GM18505 (cell line): ENCODE measurements at regions not wholly inside any gene's neighbourhood (a gene's known extent, or its start where the extent isn't known, plus 50 kb on each side); places are given as distances from the start of the nearest gene placed in this dataset.

Source experiments
- ATAC-seq: cut with Tn5 transposase; IDR thresholded peaks from one replicate; pipeline ENCODE4 v1.9.1; 2021; ENCODE audit not compliant: unreplicated experiment
- POLR2A ChIP-seq: IDR thresholded peaks from 4 replicates; pipeline ENCODE4 v1.6.1; 2011; ENCODE audit warnings: borderline replicate concordance; ENCODE audit not compliant: insufficient read depth, insufficient read length; ENCODE audit errors: extremely low read depth

DNA sequence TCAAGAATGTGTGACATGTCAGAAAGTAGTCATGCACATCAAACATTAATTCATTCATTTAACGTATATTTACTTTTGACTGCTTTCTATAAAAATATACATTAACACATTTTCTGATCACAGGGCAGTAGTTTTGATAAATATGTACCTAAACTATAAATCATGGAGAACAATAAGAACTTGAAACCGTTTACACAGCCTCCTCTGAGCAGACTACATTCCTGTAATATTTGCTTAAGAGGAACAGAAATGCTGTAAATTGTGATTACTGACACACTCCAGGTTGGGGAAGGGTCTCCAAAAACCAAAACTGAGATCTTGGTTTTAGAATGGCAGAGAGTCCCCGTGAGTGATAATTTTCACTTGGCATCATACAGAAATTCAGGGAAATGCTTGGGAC is 120.7 kb upstream of the PPARGC1A start:
- ATAC-seq = no peak

DNA sequence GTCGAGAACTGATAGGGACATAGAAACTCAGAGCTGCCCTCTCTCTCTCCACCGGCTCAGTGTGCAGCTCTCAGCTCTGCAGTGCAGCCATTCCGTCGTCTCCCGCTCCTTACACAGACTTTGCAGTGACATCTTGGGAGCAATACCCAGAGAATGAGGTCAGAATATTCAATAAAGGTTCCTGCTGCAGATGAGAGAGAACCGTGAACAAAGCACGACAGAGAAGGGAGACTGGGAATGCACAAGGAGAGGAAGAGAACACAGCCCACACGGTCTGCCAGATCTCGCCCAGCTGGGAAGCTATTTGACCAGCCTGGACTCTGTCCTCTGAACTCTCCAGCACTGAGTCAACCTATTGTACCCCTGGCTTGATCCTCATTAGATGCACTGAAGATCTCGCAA is 118.0 kb upstream of the PPARGC1A start:
- ATAC-seq = no peak
- TF ChIP-seq POLR2A = no peak

More for the DNA sequence above, 120.7 kb upstream of the PPARGC1A start:
- no peak for TF ChIP-seq POLR2A

DNA sequence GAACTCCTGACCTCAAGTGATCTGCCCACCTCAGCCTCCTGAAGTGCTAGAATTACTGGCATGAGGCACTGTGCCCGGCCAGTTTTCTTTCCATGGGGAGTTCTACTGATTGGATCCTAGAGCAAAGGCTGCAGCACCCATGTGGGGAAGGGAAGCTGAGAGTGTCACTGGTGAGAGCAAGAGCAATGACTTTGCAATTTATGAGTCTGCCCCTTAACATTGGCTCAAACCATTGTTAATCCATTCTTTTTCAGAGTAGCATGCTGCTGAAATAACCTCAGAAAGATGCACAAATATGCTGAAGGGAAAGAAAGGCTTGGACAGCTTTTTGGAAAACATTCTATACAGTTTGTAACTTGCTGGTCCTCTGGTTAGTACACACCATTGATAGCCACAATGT is 116.4 kb upstream of the PPARGC1A start:
- no peak for TF ChIP-seq POLR2A
- no peak for ATAC-seq

DNA sequence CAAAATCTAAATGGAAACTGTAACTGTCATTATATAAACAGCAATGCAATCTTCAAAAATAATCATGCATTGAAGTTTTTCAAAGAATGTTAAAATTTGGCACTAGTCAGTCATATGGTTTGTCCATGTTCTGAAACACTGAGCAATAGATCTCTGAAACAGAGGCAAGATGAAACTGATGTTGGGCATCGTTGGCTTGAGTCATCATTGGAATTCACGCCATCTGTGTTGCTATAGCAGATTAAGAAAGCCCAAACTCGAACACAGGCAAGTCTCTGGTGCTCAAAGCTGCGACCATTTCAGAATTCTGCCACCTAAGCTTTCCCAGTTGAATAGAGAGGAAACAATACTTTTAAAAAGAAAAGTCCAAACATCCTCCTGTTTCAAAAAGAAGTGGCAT is 114.1 kb upstream of the PPARGC1A start:
- ATAC-seq = no peak

GRCh38 chr4:24003496-24003895 is 113.6 kb upstream of the PPARGC1A start:
- no peak for ATAC-seq
- TF ChIP-seq POLR2A = no peak

More for the DNA sequence above, 114.1 kb upstream of the PPARGC1A start:
- no peak for TF ChIP-seq POLR2A

GRCh38 chr4:24002330-24002966 is 112.6 kb upstream of the PPARGC1A start:
- ATAC-seq = no peak
- TF ChIP-seq POLR2A = no peak

GRCh38 chr4:24001486-24002329 is 111.9 kb upstream of the PPARGC1A start:
- no peak for TF ChIP-seq POLR2A
- ATAC-seq = no peak

DNA sequence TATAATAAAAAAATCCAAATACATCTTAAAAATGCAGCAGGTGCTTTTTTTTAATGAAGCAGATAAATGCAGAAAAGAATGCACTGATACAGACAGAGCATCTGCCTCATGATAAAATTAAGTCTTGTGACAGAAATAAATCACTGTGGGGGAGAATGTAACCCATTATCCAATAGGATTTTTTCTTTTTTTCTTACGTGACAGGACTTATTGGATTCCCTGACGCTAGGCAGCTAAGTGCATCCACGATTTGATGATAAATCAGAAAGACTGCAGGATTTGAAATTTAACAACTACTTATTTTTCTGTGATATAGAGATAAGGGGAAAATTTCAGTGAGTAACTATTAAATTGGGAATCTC is 110.6 kb upstream of the PPARGC1A start:
- TF ChIP-seq POLR2A = no peak
- no peak for ATAC-seq

DNA sequence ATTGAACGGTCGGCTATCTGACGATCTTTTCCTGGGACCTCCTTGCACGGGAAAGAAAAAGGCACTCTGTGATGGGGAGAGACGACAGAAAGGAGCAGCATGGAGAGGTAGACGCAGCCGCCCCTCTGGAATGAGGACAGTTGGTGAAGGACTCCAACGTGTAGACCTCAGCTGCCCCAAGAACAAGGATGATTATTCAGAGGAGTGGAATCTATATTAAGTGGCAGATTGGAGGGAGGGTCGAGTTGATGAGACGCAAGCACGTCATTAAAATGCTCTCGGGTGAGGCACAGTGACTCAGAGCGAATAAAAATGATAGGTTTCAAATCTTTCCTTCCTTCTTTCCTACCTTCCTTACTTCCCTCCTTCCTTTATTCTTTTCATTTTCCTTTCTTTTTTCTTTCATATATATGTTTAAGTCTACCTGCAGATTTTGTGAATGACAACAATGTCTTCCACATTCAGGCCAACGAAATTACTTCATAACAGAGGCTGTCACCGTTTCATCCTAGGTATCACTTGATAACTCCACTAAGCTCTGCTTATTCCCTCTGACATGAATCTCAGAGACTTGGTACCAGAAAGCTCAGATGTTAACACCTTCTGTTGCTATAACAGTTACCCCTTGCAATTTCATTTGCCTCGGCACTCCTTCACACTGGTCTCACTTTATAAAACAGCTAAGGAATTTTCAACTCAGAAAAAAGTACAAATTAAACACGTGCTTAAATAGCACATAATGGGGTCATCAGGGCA is 110.0 kb upstream of the PPARGC1A start:
- ATAC-seq = no peak
- no peak for TF ChIP-seq POLR2A

- no peak for ATAC-seq
- no peak for TF ChIP-seq POLR2A
Observed at GRCh38 chr4:23993373-23993772, 103.5 kb upstream of the PPARGC1A start.

GRCh38 chr4:23991444-23991843 is 101.6 kb upstream of the PPARGC1A start:
- ATAC-seq = no peak
- no peak for TF ChIP-seq POLR2A

DNA sequence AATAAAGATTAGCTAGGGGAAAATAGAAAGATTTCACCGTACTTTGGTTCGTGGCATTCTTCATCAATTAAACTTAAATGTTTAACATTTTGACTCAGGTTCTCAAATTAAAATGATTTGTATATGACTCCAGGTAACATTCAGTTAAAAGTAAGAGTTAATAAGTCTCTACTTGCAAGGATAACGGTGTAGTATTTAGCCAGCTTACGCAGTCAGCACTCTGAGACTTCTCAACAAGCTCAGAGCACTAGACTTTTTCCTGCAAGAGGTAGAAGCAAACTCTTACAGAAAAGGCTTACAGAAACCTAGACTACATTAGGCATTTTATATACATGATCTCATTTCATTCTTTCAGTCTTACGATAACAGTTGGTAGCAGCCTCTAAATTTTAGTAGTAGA is 96.4 kb upstream of the PPARGC1A start:
- ATAC-seq = no peak
- no peak for TF ChIP-seq POLR2A

GRCh38 chr4:23981328-23981727 is 91.5 kb upstream of the PPARGC1A start:
- ATAC-seq = no peak

DNA sequence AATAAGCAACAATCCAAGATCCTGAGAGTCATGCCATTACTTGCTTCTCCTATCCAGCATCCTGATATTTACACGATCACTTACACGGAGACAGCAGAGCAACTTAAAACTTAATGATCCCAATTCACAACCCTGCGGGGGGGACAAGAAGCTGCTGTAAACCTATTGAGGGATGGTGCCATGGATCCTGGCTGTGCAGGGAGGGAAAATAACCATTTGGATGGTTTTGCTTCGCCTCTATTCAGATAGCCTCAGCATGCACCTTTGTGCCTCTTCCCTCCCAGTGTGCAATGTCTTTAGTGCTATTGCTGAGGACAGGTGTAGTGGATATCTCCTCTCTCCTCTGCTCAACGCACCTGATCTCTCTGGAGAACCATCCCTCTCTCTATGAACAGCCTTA is 89.7 kb upstream of the PPARGC1A start:
- ATAC-seq = no peak

More at GRCh38 chr4:23981328-23981727, 91.5 kb upstream of the PPARGC1A start:
- TF ChIP-seq POLR2A = no peak

GRCh38 chr4:23978002-23978401 is 88.2 kb upstream of the PPARGC1A start:
- no peak for ATAC-seq

More for the DNA sequence above, 89.7 kb upstream of the PPARGC1A start:
- no peak for TF ChIP-seq POLR2A

More at GRCh38 chr4:23978002-23978401, 88.2 kb upstream of the PPARGC1A start:
- TF ChIP-seq POLR2A = no peak
